Lower leg skin (tissue), 4 donors: ENCODE measurements at regions not wholly inside any gene's neighbourhood (a gene's known extent, or its start where the extent isn't known, plus 50 kb on each side); places are given as distances from the start of the nearest gene placed in this dataset.
"Not testable (repeated sequence)": the region's sequence is repeated elsewhere in the genome, so short reads cannot be mapped to it uniquely, and the experiment has no call there.

Source experiments
- DNase-seq, 2 donors: peaks; one replicate each; pipeline ENCODE4 v3.0.0-alpha.2; 2019; ENCODE audit warnings: low spot score in 2 of 2
- H3K4me3 ChIP-seq: fragments of 200-600 bp; sonication (generic); 2 replicates; pipeline ENCODE4 v1.5.1; 2017; ENCODE audit warnings: mild to moderate bottlenecking, low read depth; ENCODE audit not compliant: poor library complexity, severe bottlenecking
- POLR2A ChIP-seq, 2 donors: fragments of 450-650 bp; IDR thresholded peaks; one replicate each; pipeline ENCODE4 v1.6.1; 2016 to 2017; ENCODE audit warnings: antibody characterized with exemption in 2 of 2, mild to moderate bottlenecking in 1 of 2, moderate library complexity in 1 of 2
- WGBS, 2 donors: methylation state at CpG; one replicate each; pipeline ENCODE4 v1.1.5; 2018; 5-methylcytosine and 5-hydroxymethylcytosine counted together
- intact Hi-C: fragments of 100-400 bp; cut with DNase I; formaldehyde crosslinking; loops from one replicate; pipeline ENCODE4 v1.15.0; 2023; ENCODE audit warnings: low total_unique reads
- TF ChIP-seq, protein P1 (sequence below), 3 donors: fragments of 450-650 bp; IDR thresholded peaks; one replicate each; pipeline ENCODE4 v1.5.1; 2016; ENCODE audit warnings: antibody characterized with exemption in 3 of 3, mild to moderate bottlenecking in 3 of 3, moderate library complexity in 2 of 3

DNA sequence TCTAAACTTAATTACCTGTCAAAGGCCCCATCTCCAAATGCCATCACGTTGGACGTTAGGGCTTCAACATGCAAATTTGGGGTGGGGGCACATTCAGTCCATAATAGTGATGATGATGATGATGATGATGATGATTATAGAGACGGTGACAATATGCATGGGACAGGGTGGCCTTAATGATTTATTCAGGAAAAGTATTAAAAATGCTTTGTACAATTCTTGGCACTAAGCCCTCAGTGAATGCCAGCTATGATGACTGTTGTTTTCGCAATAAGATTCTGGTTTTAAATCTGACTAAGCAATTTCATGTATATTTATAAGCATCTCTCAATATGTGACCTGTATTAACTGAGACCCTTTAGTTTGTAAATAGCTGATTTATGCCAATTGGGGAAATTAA lies 106.3 kb downstream of the C16orf95 start:
- H3K4me3 ChIP-seq = no peak overlapping the region
- DNase-seq = no peak
- intact Hi-C loops = no loop called here
- TF ChIP-seq POLR2A (IDR thresholded peaks at IDR 0.05) = no peak
- WGBS, 2 donors = 61 to 73% methylated on average over 4 of the region's 4 CpGs

DNA sequence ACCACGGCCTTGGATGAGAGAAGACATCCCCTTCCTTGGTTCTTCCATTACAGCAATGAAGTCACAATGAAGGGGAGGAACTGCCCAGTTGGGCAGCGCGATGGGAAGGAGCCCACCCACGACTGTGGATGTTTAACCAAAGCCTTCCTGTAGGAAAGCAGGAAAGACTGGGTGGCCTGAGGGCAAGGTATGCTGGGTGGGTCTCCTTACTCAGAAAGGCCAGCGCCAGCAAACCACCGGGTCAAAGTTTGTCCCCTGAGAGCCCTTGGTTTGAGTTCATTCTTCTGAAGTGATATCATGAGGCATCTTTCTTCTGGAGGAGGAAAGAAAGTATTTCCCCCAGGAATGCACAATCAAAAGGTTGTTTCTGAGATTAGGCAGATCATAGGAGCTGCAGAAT lies 105.2 kb downstream of the C16orf95 start:
- intact Hi-C loops = no loop called here
- 79 to 82% methylated on average over 6 of the region's 6 CpGs for WGBS, 2 donors

DNA sequence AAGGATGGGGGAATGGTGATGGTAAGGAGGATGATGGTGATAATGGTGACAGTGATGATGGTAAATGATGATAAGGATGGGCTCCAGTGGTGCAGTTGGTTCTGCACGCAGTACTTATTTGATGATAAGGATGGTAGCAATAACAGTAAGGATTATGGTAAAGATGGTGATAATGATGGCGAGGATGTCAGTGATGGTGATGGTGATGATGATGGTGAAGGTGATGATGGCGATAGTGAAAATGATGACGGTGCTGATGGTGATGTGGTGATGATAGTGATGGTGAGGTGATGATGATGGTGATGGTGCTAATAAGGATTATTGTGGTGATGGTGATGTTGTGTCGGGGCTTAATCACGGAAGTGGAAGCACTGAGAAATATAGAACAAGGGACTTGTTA lies 103.7 kb downstream of the C16orf95 start:
- TF ChIP-seq, protein P1, sequence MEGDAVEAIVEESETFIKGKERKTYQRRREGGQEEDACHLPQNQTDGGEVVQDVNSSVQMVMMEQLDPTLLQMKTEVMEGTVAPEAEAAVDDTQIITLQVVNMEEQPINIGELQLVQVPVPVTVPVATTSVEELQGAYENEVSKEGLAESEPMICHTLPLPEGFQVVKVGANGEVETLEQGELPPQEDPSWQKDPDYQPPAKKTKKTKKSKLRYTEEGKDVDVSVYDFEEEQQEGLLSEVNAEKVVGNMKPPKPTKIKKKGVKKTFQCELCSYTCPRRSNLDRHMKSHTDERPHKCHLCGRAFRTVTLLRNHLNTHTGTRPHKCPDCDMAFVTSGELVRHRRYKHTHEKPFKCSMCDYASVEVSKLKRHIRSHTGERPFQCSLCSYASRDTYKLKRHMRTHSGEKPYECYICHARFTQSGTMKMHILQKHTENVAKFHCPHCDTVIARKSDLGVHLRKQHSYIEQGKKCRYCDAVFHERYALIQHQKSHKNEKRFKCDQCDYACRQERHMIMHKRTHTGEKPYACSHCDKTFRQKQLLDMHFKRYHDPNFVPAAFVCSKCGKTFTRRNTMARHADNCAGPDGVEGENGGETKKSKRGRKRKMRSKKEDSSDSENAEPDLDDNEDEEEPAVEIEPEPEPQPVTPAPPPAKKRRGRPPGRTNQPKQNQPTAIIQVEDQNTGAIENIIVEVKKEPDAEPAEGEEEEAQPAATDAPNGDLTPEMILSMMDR (IDR thresholded peaks at IDR 0.05) = no peak
- TF ChIP-seq POLR2A (IDR thresholded peaks at IDR 0.05) = no peak
- no peak overlapping the region for H3K4me3 ChIP-seq
- DNase-seq = no peak
- intact Hi-C loops = no loop called here
- 96% methylated on average over 6 of the region's 6 CpGs for WGBS, 2 donors

More for the DNA sequence above, 105.2 kb downstream of the C16orf95 start:
- DNase-seq = no peak
- H3K4me3 ChIP-seq = no peak overlapping the region
- TF ChIP-seq POLR2A (IDR thresholded peaks at IDR 0.05) = no peak
- TF ChIP-seq, protein P1 (IDR thresholded peaks at IDR 0.05) = no peak

DNA sequence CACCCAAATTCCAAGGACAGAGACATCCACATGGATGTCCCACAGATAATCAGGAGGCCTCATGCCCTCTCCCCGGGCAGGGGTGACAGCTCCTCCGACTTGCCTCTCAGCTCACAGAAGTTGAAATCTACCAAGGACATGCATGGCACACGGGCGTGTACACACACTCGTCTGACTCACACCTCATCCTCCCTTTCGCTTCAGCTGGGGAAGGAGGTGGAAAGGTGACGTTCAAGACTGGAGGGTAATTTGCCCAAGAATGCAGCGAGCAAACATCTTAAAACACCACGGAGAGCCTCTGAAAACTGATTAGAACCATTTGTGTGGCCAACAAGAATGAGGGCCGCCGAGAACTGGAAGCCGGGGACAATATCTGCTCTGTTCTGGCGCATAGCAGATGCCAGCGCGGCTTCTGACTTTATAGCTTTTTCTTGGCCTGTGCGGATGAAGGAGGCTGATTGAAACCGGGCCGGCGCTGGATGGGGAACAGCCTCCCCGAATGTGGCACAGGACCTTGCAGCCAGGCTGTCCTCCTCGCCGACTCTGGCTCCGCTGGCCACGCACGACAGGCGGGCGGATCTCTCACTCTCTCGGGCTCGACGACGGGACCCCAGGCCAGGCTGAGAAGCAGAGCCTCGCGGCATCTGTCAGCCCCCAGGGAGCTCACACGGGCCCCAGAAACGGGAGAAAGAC lies 100.9 kb downstream of the C16orf95 start:
- TF ChIP-seq, protein P1 (IDR thresholded peaks at IDR 0.05) = no peak
- TF ChIP-seq POLR2A (IDR thresholded peaks at IDR 0.05) = no peak
- intact Hi-C loops = loop anchor here (5.0 kb wide), 1 partner anchor 674 kb away; no protein-coding TSS in a partner anchor
- DNase-seq = peak in 1 of 2 donors; percentile 76
- 56 to 64% methylated on average over 33 to 34 of the region's 35 CpGs for WGBS, 2 donors
- no peak overlapping the region for H3K4me3 ChIP-seq

DNA sequence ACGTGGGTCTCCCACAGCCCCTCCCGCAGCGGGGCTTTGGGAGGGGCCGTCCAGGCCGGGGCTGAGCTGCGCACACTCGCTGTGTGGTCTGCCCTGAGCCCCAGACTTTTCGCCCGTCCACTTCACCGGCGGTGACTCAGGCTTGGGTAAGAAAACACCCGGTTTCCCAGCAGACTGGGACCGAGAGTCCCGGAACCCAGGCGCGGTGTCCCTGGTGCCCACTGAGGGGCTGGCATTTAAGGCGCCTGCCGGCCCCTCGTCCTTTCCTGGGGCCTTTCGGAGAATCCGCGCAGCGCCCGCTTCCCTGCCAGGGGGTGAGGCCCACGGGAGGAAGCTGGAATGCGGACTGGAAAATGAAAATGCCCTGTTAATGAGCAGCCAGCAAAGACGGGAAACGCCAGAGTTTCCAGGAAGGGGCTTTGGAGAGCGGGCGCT lies 100.3 kb downstream of the C16orf95 start:
- intact Hi-C loops = loop anchor here (5.0 kb wide), 1 partner anchor 675 kb away; no protein-coding TSS in a partner anchor
- TF ChIP-seq POLR2A (IDR thresholded peaks at IDR 0.05) = no peak
- TF ChIP-seq, protein P1 (IDR thresholded peaks at IDR 0.05) = no peak
- H3K4me3 ChIP-seq = no peak overlapping the region
- peak in 1 of 2 donors; percentile 82 for DNase-seq
- 66 to 71% methylated on average over 23 to 24 of the region's 30 CpGs for WGBS, 2 donors

DNA sequence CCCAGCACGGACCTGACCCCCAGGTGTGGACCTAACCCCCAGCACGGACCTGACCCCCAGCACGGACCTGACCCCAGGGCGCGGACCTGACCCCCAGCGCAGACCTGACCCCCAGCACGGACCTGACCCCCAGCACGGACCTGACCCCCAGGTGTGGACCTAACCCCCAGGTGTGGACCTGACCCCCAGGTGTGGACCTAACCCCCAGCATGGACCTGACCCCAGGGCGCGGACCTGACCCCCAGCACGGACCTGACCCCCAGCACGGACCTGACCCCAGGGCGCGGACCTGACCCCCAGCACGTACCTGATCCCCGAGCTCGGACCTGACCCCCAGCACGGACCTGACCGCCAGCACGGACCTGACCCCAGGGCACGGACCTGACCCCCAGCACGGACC lies 99.4 kb downstream of the C16orf95 start:
- intact Hi-C loops = loop anchor here (5.0 kb wide), 1 partner anchor 676 kb away; no protein-coding TSS in a partner anchor
- WGBS, 2 donors = 100% methylated on average over 1 of the region's 22 CpGs; no CpG with 5 or more reads in 1 of the 2 donors
- H3K4me3 ChIP-seq = not testable (repeated sequence)
- peak in 1 of 2 donors; percentile 54 for DNase-seq
